HG02588 (cell line): ENCODE measurements at regions not wholly inside any gene's neighbourhood (a gene's known extent, or its start where the extent isn't known, plus 50 kb on each side); places are given as distances from the start of the nearest gene placed in this dataset.
"Not testable (repeated sequence)": the region's sequence is repeated elsewhere in the genome, so short reads cannot be mapped to it uniquely, and the experiment has no call there.

Experiments used
- ATAC-seq: cut with Tn5 transposase; IDR thresholded peaks from one replicate; pipeline ENCODE4 v1.9.1; 2021; ENCODE audit warnings: mild to moderate bottlenecking, moderate library complexity; ENCODE audit not compliant: unreplicated experiment

GRCh38 chr2:35962585-35963146, 392.9 kb upstream of the CRIM1 start:
- ATAC-seq = no peak

DNA sequence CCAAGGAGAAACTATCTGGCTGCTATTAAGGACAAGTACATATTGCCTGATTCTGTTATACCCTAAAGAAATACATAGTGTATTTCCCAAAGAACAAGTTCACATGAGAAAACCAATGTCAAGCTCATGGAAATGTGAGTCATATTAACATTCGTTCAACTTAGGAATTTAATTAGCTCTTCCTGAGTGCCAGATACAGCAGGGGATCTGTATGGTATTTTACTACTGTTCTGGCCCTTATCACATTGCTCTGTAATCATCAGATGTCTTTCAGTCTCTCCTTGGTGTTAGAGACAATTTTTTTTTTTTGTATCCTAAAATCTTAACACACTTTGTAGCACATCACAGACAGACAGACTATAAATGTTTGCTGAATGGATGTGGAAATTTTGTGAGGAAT, 395.0 kb upstream of the CRIM1 start:
- ATAC-seq = no peak

- ATAC-seq = not testable (repeated sequence)
These were observed 398.5 kb upstream of the CRIM1 start for GRCh38 chr2:35957053-35957452.

GRCh38 chr2:35946478-35946877, 409.1 kb upstream of the CRIM1 start:
- no peak for ATAC-seq

DNA sequence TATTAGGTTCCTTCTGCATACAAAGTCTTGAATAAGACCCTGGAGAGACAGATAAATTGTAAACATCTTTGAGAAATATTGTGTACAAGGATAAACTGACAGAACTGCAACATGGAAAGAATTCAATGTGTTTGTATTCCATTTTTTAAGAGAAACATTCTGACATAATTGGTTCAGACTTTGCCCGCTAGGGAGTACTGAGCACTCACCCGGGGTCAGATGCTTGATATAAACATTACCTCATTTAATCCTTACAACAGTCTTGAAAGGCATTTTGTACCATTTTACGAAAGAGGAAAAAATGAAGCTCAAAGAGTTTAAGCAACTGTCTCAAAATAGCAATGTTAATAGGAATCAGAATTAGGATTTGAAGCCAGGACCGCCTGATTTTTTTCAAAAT, 416.7 kb upstream of the CRIM1 start:
- ATAC-seq = no peak

DNA sequence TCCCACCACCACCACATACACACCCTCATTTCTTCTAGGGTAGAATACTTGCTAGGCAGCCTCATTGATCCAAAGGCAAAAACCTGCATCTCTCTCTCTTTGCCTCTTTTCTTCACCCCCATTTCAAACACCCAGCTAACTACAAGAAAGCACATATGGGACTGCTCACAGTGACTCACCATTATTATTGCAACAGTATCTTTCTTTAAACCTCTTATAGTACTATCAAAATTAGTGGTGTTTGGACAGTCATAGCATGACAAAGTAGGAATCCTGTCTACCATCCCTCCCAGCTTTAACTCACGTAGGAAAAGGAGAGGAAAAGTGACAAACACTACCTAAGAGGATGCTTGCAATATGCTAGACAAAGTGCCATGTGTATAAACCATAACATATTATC, 422.5 kb upstream of the CRIM1 start:
- ATAC-seq = no peak

DNA sequence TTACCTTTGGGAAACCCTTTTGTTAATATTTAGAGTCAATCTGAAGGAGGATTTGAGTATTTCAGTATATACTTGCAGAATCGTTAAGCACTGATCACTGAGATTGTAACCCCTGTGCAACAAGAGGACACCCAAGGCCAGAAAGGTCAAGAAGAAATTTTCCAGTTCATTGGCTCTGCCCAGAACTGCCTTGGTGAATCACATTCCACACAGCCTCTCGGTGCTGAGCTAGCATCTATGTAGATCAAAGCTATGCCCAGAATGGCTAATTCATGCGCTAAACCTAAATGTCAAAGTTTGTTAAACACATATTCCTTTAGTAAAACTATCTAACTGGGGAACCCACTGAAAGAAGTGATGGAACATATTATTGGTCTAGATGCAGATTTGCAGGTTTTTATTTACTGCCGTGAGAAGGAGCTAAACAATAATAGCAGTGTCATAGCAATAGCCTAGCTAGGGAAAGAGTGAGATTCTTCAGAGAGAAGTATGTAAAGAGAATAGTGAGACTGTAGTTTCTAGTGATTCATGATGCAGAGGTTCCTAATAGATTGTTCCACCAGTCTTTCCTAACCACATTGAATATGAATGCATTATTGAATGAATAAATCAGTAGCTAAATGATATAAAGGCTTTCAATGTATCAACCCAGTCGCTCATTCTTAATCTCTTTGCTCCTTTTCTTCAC, 423.2 kb upstream of the CRIM1 start:
- ATAC-seq = no peak

GRCh38 chr2:35931626-35932025, 424.0 kb upstream of the CRIM1 start:
- no peak for ATAC-seq

- no peak for ATAC-seq
These were observed 424.5 kb upstream of the CRIM1 start for GRCh38 chr2:35931115-35931514.

- no peak for ATAC-seq
These were observed 426.0 kb upstream of the CRIM1 start for GRCh38 chr2:35929551-35929950.

DNA sequence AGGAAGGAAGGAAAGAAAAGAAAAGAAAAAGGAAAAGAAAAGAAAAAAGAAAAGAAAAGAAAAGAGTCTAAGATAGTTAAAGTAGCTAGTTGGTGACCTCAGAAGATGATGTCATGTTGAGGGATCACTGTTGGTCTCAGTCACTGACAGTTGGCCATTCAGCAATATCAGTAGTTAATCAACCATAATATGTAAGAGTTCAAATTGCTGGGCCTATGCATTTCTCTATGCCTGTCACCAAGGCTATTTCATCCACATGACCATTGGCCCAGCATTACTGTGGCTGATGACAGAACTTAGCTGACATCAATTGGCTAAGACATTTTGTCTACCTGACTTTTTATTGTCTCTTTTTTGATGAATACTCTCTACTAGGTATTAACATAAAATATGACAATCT, 435.5 kb upstream of the CRIM1 start:
- no peak for ATAC-seq

DNA sequence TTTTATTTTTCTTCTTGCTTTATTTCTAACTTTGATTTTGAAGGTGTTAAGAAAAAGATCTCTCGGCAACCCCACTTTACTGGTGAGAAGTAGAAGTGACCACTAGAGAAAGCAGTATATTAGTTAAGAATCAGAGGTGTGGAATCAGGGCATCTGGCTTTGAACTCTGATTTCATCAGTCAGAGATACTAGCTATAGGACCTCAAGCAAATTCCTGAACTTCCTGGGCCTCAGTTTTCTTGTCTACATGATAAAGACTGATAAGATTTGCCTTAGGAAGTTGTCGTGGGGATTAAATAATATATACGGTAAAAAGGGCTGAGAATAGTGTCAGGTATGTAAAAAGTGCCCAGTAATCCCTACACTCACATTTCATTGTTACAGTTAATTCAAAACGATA, 440.3 kb upstream of the CRIM1 start:
- ATAC-seq = no peak

GRCh38 chr2:35891936-35892335, 463.6 kb upstream of the CRIM1 start:
- no peak for ATAC-seq

- ATAC-seq = no peak
These were observed 464.1 kb upstream of the CRIM1 start for GRCh38 chr2:35891528-35891927.

GRCh38 chr2:35887146-35887545, 468.4 kb upstream of the CRIM1 start:
- no peak for ATAC-seq

GRCh38 chr2:35873921-35874320, 481.7 kb upstream of the CRIM1 start:
- ATAC-seq = no peak

- ATAC-seq = no peak
These were observed 483.9 kb upstream of the CRIM1 start for GRCh38 chr2:35871672-35872071.

DNA sequence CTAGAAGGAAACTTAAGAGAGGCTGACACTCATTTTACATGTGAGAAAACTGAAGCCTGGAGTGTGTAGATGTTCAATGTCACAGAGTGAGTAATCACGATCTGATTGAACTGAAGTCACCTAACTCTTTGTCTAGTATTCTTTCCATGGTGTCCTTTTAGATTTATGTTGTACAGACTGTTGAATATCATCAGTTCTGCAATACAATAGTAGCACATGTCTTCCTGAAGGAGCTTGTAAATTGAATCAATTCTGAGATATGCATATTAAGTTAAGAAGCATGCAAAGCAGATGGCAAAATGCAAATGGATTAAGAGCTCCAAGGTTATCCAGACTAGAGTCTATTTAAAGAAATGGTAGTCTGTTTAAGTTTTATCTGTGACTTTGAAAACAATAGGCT, 484.9 kb upstream of the CRIM1 start:
- ATAC-seq = no peak

- ATAC-seq = no peak
These were observed 491.4 kb upstream of the CRIM1 start for GRCh38 chr2:35864141-35864540.

GRCh38 chr2:35858216-35858615, 497.4 kb upstream of the CRIM1 start:
- ATAC-seq = no peak

GRCh38 chr2:35857498-35857897, 498.1 kb upstream of the CRIM1 start:
- ATAC-seq = no peak

- ATAC-seq = no peak
These were observed 524.2 kb upstream of the CRIM1 start for GRCh38 chr2:35831385-35831784.

- no peak for ATAC-seq
These were observed 524.7 kb upstream of the CRIM1 start for GRCh38 chr2:35830833-35831232.
